ENCODE measurements at regions not wholly inside any gene's neighbourhood (a gene's known extent, or its start where the extent isn't known, plus 50 kb on each side); places are given as distances from the start of the nearest gene placed in this dataset.
"Not testable (repeated sequence)": the region's sequence is repeated elsewhere in the genome, so short reads cannot be mapped to it uniquely, and the experiment has no call there.

- not testable (repeated sequence) for TF ChIP-seq HMGXB4 (CRISPR knock-in tag; IDR thresholded peaks at IDR 0.05; ENCODE audit: borderline replicate concordance); EP300 (IDR thresholded peaks at IDR 0.05); CHD2 (IDR thresholded peaks at IDR 0.05; ENCODE audit: low read length, partially characterized antibody); HDAC2 (IDR thresholded peaks at IDR 0.05); MAX (IDR thresholded peaks at IDR 0.05); REST (IDR thresholded peaks at IDR 0.05); CTCF (IDR thresholded peaks at IDR 0.05); PBX3 (IDR thresholded peaks at IDR 0.05); POLR2A (IDR thresholded peaks at IDR 0.05; ENCODE audit: low read length); CEBPB (IDR thresholded peaks at IDR 0.05)
Observed at GRCh38 chr2:131828633-131829455, 301.2 kb downstream of the CCDC74A start.

Measured in A549 (cell line).